Keratinocyte (primary cell): ENCODE measurements at regions not wholly inside any gene's neighbourhood (a gene's known extent, or its start where the extent isn't known, plus 50 kb on each side); places are given as distances from the start of the nearest gene placed in this dataset.

Experiments
- DNase-seq: peaks from one replicate; pipeline ENCODE4 v3.0.0-alpha.2; 2011; ENCODE audit warnings: low read depth, missing footprints, low spot score
- FAIRE-seq: peaks from 2 replicates; lab custom pipeline; 2011; peaks lifted over from hg19 to GRCh38; lab: Jason Lieb, UNC
- H2AFZ ChIP-seq: 2 replicates; pipeline ENCODE4 v1.6.0; 2012; ENCODE audit warnings: low read length, control low read depth, inconsistent platforms; ENCODE audit not compliant: control insufficient read depth
- H3K27ac ChIP-seq: 2 replicates; pipeline ENCODE4 v1.5.1; 2011; ENCODE audit warnings: low read length; ENCODE audit not compliant: control insufficient read depth, insufficient read depth
- H3K27me3 ChIP-seq: 3 replicates; pipeline ENCODE4 v1.6.0; 2011; ENCODE audit warnings: low read length; ENCODE audit not compliant: control insufficient read depth, insufficient read depth; ENCODE audit errors: extremely low read depth
- H3K36me3 ChIP-seq, 2 experiments: 2 replicates in 1 of 2; 3 replicates in 1 of 2; pipeline ENCODE4 v1.5.1; 2011; ENCODE audit warnings: low read length in 2 of 2, mild to moderate bottlenecking in 1 of 2; ENCODE audit not compliant: control insufficient read depth in 2 of 2, insufficient read depth in 2 of 2; ENCODE audit errors: extremely low read depth in 1 of 2
- H3K4me1 ChIP-seq: 3 replicates; pipeline ENCODE4 v1.5.1; 2011; ENCODE audit warnings: low read length; ENCODE audit not compliant: control insufficient read depth, insufficient read depth; ENCODE audit errors: extremely low read depth
- H3K4me2 ChIP-seq: 3 replicates; pipeline ENCODE4 v1.6.0; 2011; ENCODE audit warnings: low read depth, low read length; ENCODE audit not compliant: control insufficient read depth, insufficient read depth; ENCODE audit errors: extremely low read depth
- H3K4me3 ChIP-seq, 3 experiments: fragments of 200-600 bp in 1 of 3; sonication (generic) in 1 of 3; 2 replicates in 2 of 3; 3 replicates in 1 of 3; pipeline ENCODE4 v1.5.1; 2011 to 2016; ENCODE audit warnings: low read length in 3 of 3, mild to moderate bottlenecking in 3 of 3, control low read depth in 2 of 3, inconsistent platforms in 1 of 3, low read depth in 1 of 3, mixed read lengths in 1 of 3, mixed run types in 1 of 3, moderate library complexity in 1 of 3; ENCODE audit not compliant: control insufficient read depth in 2 of 3, insufficient read depth in 2 of 3; ENCODE audit errors: extremely low read depth in 1 of 3
- H3K79me2 ChIP-seq: 2 replicates; pipeline ENCODE4 v1.6.0; 2012; ENCODE audit warnings: low read length; ENCODE audit not compliant: control insufficient read depth, insufficient read depth
- H3K9ac ChIP-seq: 3 replicates; pipeline ENCODE4 v1.6.0; 2011; ENCODE audit warnings: low read length; ENCODE audit not compliant: control insufficient read depth, insufficient read depth; ENCODE audit errors: extremely low read depth
- H3K9me1 ChIP-seq: 3 replicates; pipeline ENCODE4 v1.6.0; 2011; ENCODE audit warnings: low read length; ENCODE audit not compliant: control insufficient read depth, insufficient read depth; ENCODE audit errors: extremely low read depth
- H3K9me3 ChIP-seq: 2 replicates; pipeline ENCODE4 v1.5.1; 2012; ENCODE audit warnings: low read depth, low read length; ENCODE audit not compliant: control insufficient read depth
- H4K20me1 ChIP-seq: 3 replicates; pipeline ENCODE4 v1.6.0; 2011; ENCODE audit warnings: low read length; ENCODE audit not compliant: control insufficient read depth, insufficient read depth; ENCODE audit errors: extremely low read depth
- CTCF ChIP-seq, 3 experiments: IDR thresholded peaks in 1 of 3; conservative IDR thresholded peaks in 1 of 3; optimal IDR thresholded peaks in 1 of 3; 2 replicates in 2 of 3; 3 replicates in 1 of 3; pipeline versions ENCODE3 to v1.5.1; 2011; ENCODE audit warnings: low read length in 3 of 3, mild to moderate bottlenecking in 3 of 3, moderate library complexity in 2 of 3, control low read depth in 1 of 3, inconsistent platforms in 1 of 3; ENCODE audit not compliant: insufficient read depth in 2 of 3; ENCODE audit errors: extremely low read depth in 1 of 3
- EZH2 ChIP-seq: IDR thresholded peaks from one replicate; pipeline ENCODE4 v1.6.1; 2012; ENCODE audit warnings: inconsistent platforms, mild to moderate bottlenecking, low read length, moderate library complexity
- dilution Hi-C: fragments of 300-500 bp; cut with MboI; formaldehyde crosslinking; loops from one replicate; pipeline ENCODE4 v1.7.0; 2020; ENCODE audit warnings: low sequenced_read_pairs; ENCODE audit not compliant: extremely low pct_ligation_motif_present

GRCh38 chr3:102085431-102086176, 236.3 kb downstream of the NFKBIZ start:
- dilution Hi-C loops: no loop called here
- no peak for TF ChIP-seq EZH2
- no peak for TF ChIP-seq CTCF (optimal IDR thresholded peaks at IDR 0.05 in 1 of 3, IDR thresholded peaks at IDR 0.05 in 1 of 3, conservative IDR thresholded peaks at IDR 0.05 in 1 of 3; ENCODE audit: extremely low read depth in 1 of 3, insufficient read depth in 2 of 3, low read length in 3 of 3)
- Histone ChIP-seq H3K9ac (no peak overlapping the region), H3K4me1 (peaks cover 2% of the 10 kb centered on the region), H3K27me3 (no peaks in the 10 kb centered on the region), H3K9me3 (no peaks in the 10 kb centered on the region), H3K4me2 (no peak overlapping the region), H4K20me1 (no peaks in the 10 kb centered on the region), H3K9me1 (no peaks in the 10 kb centered on the region), H3K36me3 (no peaks in the 10 kb centered on the region), H3K79me2 (no peaks in the 10 kb centered on the region), H2AFZ (no peak overlapping the region), H3K27ac (no peak overlapping the region), H3K4me3 (no peak overlapping the region)
- DNase-seq (no peak), FAIRE-seq (no peak)

- no peaks in the 10 kb centered on the region for H3K9me3 ChIP-seq
- dilution Hi-C loops: no loop called here
- no peak for FAIRE-seq
Measured at GRCh38 chr3:102087236-102087635, 237.9 kb downstream of the NFKBIZ start.

More at GRCh38 chr3:102087236-102087635, 237.9 kb downstream of the NFKBIZ start:
- no peak overlapping the region for H3K4me3 ChIP-seq
- H3K9me1 ChIP-seq: no peaks in the 10 kb centered on the region
- no peaks in the 10 kb centered on the region for H3K27me3 ChIP-seq
- no peak overlapping the region for H2AFZ ChIP-seq
- no peak for TF ChIP-seq EZH2
- no peak for TF ChIP-seq CTCF (optimal IDR thresholded peaks at IDR 0.05 in 1 of 3, IDR thresholded peaks at IDR 0.05 in 1 of 3, conservative IDR thresholded peaks at IDR 0.05 in 1 of 3; ENCODE audit: extremely low read depth in 1 of 3, insufficient read depth in 2 of 3, low read length in 3 of 3)
- no peak for DNase-seq
- H3K4me2 ChIP-seq: no peak overlapping the region
- H3K36me3 ChIP-seq: no peaks in the 10 kb centered on the region
- H3K27ac ChIP-seq: no peak overlapping the region
- H3K4me1 ChIP-seq: no peaks in the 10 kb centered on the region
- H3K79me2 ChIP-seq: no peaks in the 10 kb centered on the region
- H4K20me1 ChIP-seq: no peaks in the 10 kb centered on the region
- no peak overlapping the region for H3K9ac ChIP-seq
